GM18907 (cell line): ENCODE measurements at regions not wholly inside any gene's neighbourhood (a gene's known extent, or its start where the extent isn't known, plus 50 kb on each side); places are given as distances from the start of the nearest gene placed in this dataset.
"Not testable (repeated sequence)": the region's sequence is repeated elsewhere in the genome, so short reads cannot be mapped to it uniquely, and the experiment has no call there.

Experiments used
- ATAC-seq: cut with Tn5 transposase; IDR thresholded peaks from one replicate; pipeline ENCODE4 v1.9.1; 2021; ENCODE audit warnings: mild to moderate bottlenecking, moderate library complexity; ENCODE audit not compliant: unreplicated experiment

GRCh38 chr9:62655705-62656104, 1465.9 kb downstream of the SPATA31A7 start:
- ATAC-seq = not testable (repeated sequence)

- ATAC-seq = not testable (repeated sequence)
Measured at GRCh38 chr9:62662733-62663507, 1473.1 kb downstream of the SPATA31A7 start.

- not testable (repeated sequence) for ATAC-seq
Measured at GRCh38 chr9:62663512-62663911, 1473.7 kb downstream of the SPATA31A7 start.

GRCh38 chr9:62667137-62667824, 1477.4 kb downstream of the SPATA31A7 start:
- peak; percentile 64 for ATAC-seq

GRCh38 chr9:62677016-62677415, 1487.2 kb downstream of the SPATA31A7 start:
- not testable (repeated sequence) for ATAC-seq

- peak; percentile 58 for ATAC-seq
Measured at GRCh38 chr9:62678336-62678735, 1488.5 kb downstream of the SPATA31A7 start.

GRCh38 chr9:62679020-62679419, 1489.2 kb downstream of the SPATA31A7 start:
- not testable (repeated sequence) for ATAC-seq

- ATAC-seq = peak; percentile 95
Measured at GRCh38 chr9:62684833-62685647, 1495.2 kb downstream of the SPATA31A7 start.

GRCh38 chr9:62686313-62686712, 1496.5 kb downstream of the SPATA31A7 start:
- ATAC-seq = not testable (repeated sequence)

GRCh38 chr9:62693019-62693418, 1503.2 kb downstream of the SPATA31A7 start:
- not testable (repeated sequence) for ATAC-seq

- not testable (repeated sequence) for ATAC-seq
Measured at GRCh38 chr9:62711317-62711716, 1521.5 kb downstream of the SPATA31A7 start.

GRCh38 chr9:62725580-62725979, 1535.7 kb downstream of the SPATA31A7 start:
- ATAC-seq = not testable (repeated sequence)

- peak; percentile 98 for ATAC-seq
Measured at GRCh38 chr9:62730229-62731000, 1540.6 kb downstream of the SPATA31A7 start.

- ATAC-seq = peak; percentile 30
Measured at GRCh38 chr9:62731015-62731414, 1541.2 kb downstream of the SPATA31A7 start.

GRCh38 chr9:62737004-62737606, 1547.3 kb downstream of the SPATA31A7 start:
- not testable (repeated sequence) for ATAC-seq

- ATAC-seq = not testable (repeated sequence)
Measured at GRCh38 chr9:62737915-62738314, 1548.1 kb downstream of the SPATA31A7 start.

GRCh38 chr9:62745774-62746529, 1556.1 kb downstream of the SPATA31A7 start:
- not testable (repeated sequence) for ATAC-seq
